Keratinocyte (primary cell): ENCODE measurements at regions not wholly inside any gene's neighbourhood (a gene's known extent, or its start where the extent isn't known, plus 50 kb on each side); places are given as distances from the start of the nearest gene placed in this dataset.
"Not testable (repeated sequence)": the region's sequence is repeated elsewhere in the genome, so short reads cannot be mapped to it uniquely, and the experiment has no call there.

Source experiments
- DNase-seq: peaks from one replicate; pipeline ENCODE4 v3.0.0-alpha.2; 2011; ENCODE audit warnings: low read depth, missing footprints, low spot score
- FAIRE-seq: peaks from 2 replicates; lab custom pipeline; 2011; peaks lifted over from hg19 to GRCh38; lab: Jason Lieb, UNC
- H2AFZ ChIP-seq: 2 replicates; pipeline ENCODE4 v1.6.0; 2012; ENCODE audit warnings: low read length, control low read depth, inconsistent platforms; ENCODE audit not compliant: control insufficient read depth
- H3K27ac ChIP-seq: 2 replicates; pipeline ENCODE4 v1.5.1; 2011; ENCODE audit warnings: low read length; ENCODE audit not compliant: control insufficient read depth, insufficient read depth
- H3K27me3 ChIP-seq: 3 replicates; pipeline ENCODE4 v1.6.0; 2011; ENCODE audit warnings: low read length; ENCODE audit not compliant: control insufficient read depth, insufficient read depth; ENCODE audit errors: extremely low read depth
- H3K36me3 ChIP-seq, 2 experiments: 2 replicates in 1 of 2; 3 replicates in 1 of 2; pipeline ENCODE4 v1.5.1; 2011; ENCODE audit warnings: low read length in 2 of 2, mild to moderate bottlenecking in 1 of 2; ENCODE audit not compliant: control insufficient read depth in 2 of 2, insufficient read depth in 2 of 2; ENCODE audit errors: extremely low read depth in 1 of 2
- H3K4me1 ChIP-seq: 3 replicates; pipeline ENCODE4 v1.5.1; 2011; ENCODE audit warnings: low read length; ENCODE audit not compliant: control insufficient read depth, insufficient read depth; ENCODE audit errors: extremely low read depth
- H3K4me2 ChIP-seq: 3 replicates; pipeline ENCODE4 v1.6.0; 2011; ENCODE audit warnings: low read depth, low read length; ENCODE audit not compliant: control insufficient read depth, insufficient read depth; ENCODE audit errors: extremely low read depth
- H3K4me3 ChIP-seq, 3 experiments: fragments of 200-600 bp in 1 of 3; sonication (generic) in 1 of 3; 2 replicates in 2 of 3; 3 replicates in 1 of 3; pipeline ENCODE4 v1.5.1; 2011 to 2016; ENCODE audit warnings: low read length in 3 of 3, mild to moderate bottlenecking in 3 of 3, control low read depth in 2 of 3, inconsistent platforms in 1 of 3, low read depth in 1 of 3, mixed read lengths in 1 of 3, mixed run types in 1 of 3, moderate library complexity in 1 of 3; ENCODE audit not compliant: control insufficient read depth in 2 of 3, insufficient read depth in 2 of 3; ENCODE audit errors: extremely low read depth in 1 of 3
- H3K79me2 ChIP-seq: 2 replicates; pipeline ENCODE4 v1.6.0; 2012; ENCODE audit warnings: low read length; ENCODE audit not compliant: control insufficient read depth, insufficient read depth
- H3K9ac ChIP-seq: 3 replicates; pipeline ENCODE4 v1.6.0; 2011; ENCODE audit warnings: low read length; ENCODE audit not compliant: control insufficient read depth, insufficient read depth; ENCODE audit errors: extremely low read depth
- H3K9me1 ChIP-seq: 3 replicates; pipeline ENCODE4 v1.6.0; 2011; ENCODE audit warnings: low read length; ENCODE audit not compliant: control insufficient read depth, insufficient read depth; ENCODE audit errors: extremely low read depth
- H3K9me3 ChIP-seq: 2 replicates; pipeline ENCODE4 v1.5.1; 2012; ENCODE audit warnings: low read depth, low read length; ENCODE audit not compliant: control insufficient read depth
- H4K20me1 ChIP-seq: 3 replicates; pipeline ENCODE4 v1.6.0; 2011; ENCODE audit warnings: low read length; ENCODE audit not compliant: control insufficient read depth, insufficient read depth; ENCODE audit errors: extremely low read depth
- CTCF ChIP-seq, 3 experiments: IDR thresholded peaks in 1 of 3; conservative IDR thresholded peaks in 1 of 3; optimal IDR thresholded peaks in 1 of 3; 2 replicates in 2 of 3; 3 replicates in 1 of 3; pipeline versions ENCODE3 to v1.5.1; 2011; ENCODE audit warnings: low read length in 3 of 3, mild to moderate bottlenecking in 3 of 3, moderate library complexity in 2 of 3, control low read depth in 1 of 3, inconsistent platforms in 1 of 3; ENCODE audit not compliant: insufficient read depth in 2 of 3; ENCODE audit errors: extremely low read depth in 1 of 3
- EZH2 ChIP-seq: IDR thresholded peaks from one replicate; pipeline ENCODE4 v1.6.1; 2012; ENCODE audit warnings: inconsistent platforms, mild to moderate bottlenecking, low read length, moderate library complexity
- dilution Hi-C: fragments of 300-500 bp; cut with MboI; formaldehyde crosslinking; loops from one replicate; pipeline ENCODE4 v1.7.0; 2020; ENCODE audit warnings: low sequenced_read_pairs; ENCODE audit not compliant: extremely low pct_ligation_motif_present

GRCh38 chr5:85648495-85648894 lies 969.2 kb upstream of the COX7C start:
- dilution Hi-C loops, result no loop called here
- DNase-seq, result no peak
- H3K79me2 ChIP-seq, result no peaks in the 10 kb centered on the region
- H3K27me3 ChIP-seq, result no peaks in the 10 kb centered on the region
- H3K4me3 ChIP-seq, result no peak overlapping the region
- H3K9me1 ChIP-seq, result no peaks in the 10 kb centered on the region
- H3K36me3 ChIP-seq, result no peaks in the 10 kb centered on the region
- no peak overlapping the region for H3K4me2 ChIP-seq
- H3K27ac ChIP-seq, result no peak overlapping the region
- H2AFZ ChIP-seq, result no peak overlapping the region
- no peaks in the 10 kb centered on the region for H3K4me1 ChIP-seq
- TF ChIP-seq EZH2 (no peak), CTCF (optimal IDR thresholded peaks at IDR 0.05 in 1 of 3, IDR thresholded peaks at IDR 0.05 in 1 of 3, conservative IDR thresholded peaks at IDR 0.05 in 1 of 3; ENCODE audit: extremely low read depth in 1 of 3, insufficient read depth in 2 of 3, low read length in 3 of 3) (no peak)
- no peak for FAIRE-seq
- H3K9me3 ChIP-seq, result peaks cover 2% of the 10 kb centered on the region
- no peaks in the 10 kb centered on the region for H4K20me1 ChIP-seq
- H3K9ac ChIP-seq, result no peak overlapping the region

GRCh38 chr5:85651731-85652130 lies 966.0 kb upstream of the COX7C start:
- Histone ChIP-seq H3K27me3 (no peaks in the 10 kb centered on the region), H3K36me3 (no peaks in the 10 kb centered on the region), H3K4me1 (no peaks in the 10 kb centered on the region), H3K4me2 (no peak overlapping the region), H3K27ac (no peak overlapping the region), H3K9ac (no peak overlapping the region), H3K9me1 (no peaks in the 10 kb centered on the region), H2AFZ (no peak overlapping the region), H4K20me1 (no peaks in the 10 kb centered on the region), H3K4me3 (no peak overlapping the region), H3K79me2 (no peaks in the 10 kb centered on the region), H3K9me3 (peaks cover 2% of the 10 kb centered on the region)
- dilution Hi-C loops, result no loop called here
- TF ChIP-seq CTCF (optimal IDR thresholded peaks at IDR 0.05 in 1 of 3, IDR thresholded peaks at IDR 0.05 in 1 of 3, conservative IDR thresholded peaks at IDR 0.05 in 1 of 3; ENCODE audit: extremely low read depth in 1 of 3, insufficient read depth in 2 of 3, low read length in 3 of 3) (no peak), EZH2 (no peak)
- DNase-seq (no peak), FAIRE-seq (no peak)

- H3K4me3 ChIP-seq, H3K27me3 ChIP-seq, DNase-seq, FAIRE-seq, H3K4me1 ChIP-seq, H3K79me2 ChIP-seq, H3K9me1 ChIP-seq, H4K20me1 ChIP-seq, H2AFZ ChIP-seq, H3K4me2 ChIP-seq, H3K27ac ChIP-seq, dilution Hi-C loops, H3K36me3 ChIP-seq, H3K9me3 ChIP-seq, H3K9ac ChIP-seq: not testable (repeated sequence)
Measured at GRCh38 chr5:85654144-85654543, 963.6 kb upstream of the COX7C start.
